ENCODE measurements at regions not wholly inside any gene's neighbourhood (a gene's known extent, or its start where the extent isn't known, plus 50 kb on each side); places are given as distances from the start of the nearest gene placed in this dataset.
"Not testable (repeated sequence)": the region's sequence is repeated elsewhere in the genome, so short reads cannot be mapped to it uniquely, and the experiment has no call there.

DNA sequence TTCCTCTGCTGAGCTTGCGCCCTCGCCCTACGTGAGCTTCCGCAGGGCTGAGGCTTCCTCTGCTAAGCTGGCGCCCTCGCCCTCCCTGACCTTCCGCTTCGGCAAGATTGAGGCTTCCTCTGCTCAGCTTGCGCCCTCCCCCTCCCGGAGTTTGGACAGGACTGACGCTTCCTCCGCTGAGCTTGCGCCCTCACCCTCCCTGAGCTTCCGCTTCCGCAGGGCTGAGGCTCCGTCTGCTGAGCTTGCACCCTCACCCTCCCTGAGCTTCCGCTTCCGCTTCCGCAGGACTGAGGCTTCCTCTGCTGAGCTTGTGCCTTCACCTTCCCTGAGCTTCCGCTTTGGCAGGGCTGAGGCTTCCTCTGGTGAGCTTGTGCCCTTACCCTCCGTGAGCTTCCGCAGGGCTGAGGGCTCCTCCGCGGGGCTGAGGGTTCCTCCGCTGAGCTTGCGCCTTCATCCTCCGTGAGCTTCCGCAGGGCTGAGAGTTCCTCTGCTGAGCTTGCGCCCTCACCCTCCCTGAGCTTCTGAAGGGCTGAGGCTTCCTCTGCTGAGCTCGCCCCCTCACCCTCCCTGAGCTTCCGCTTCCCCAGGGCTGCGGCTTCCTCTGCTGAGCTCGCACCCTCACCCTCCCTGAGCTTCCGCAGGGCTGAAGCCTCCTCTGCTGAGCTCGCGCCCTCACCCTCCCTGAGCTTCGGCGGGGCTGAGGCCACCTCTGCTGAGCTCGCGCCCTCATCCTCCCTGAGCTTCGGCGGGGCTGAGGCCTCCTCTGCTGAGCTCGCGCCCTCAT, 753.6 kb upstream of the TPTE start:
- intact Hi-C loops (cut with micrococcal nuclease): no loop called here
- no peaks in the 10 kb centered on the region for H3K9me3 Mint-ChIP-seq
- no peaks in the 10 kb centered on the region for H3K4me1 Mint-ChIP-seq
- no peaks in the 10 kb centered on the region for H3K27me3 Mint-ChIP-seq
- ChIA-PET CTCF (no interaction called here), POLR2A (no interaction called here)
- TF ChIP-seq, protein P1, sequence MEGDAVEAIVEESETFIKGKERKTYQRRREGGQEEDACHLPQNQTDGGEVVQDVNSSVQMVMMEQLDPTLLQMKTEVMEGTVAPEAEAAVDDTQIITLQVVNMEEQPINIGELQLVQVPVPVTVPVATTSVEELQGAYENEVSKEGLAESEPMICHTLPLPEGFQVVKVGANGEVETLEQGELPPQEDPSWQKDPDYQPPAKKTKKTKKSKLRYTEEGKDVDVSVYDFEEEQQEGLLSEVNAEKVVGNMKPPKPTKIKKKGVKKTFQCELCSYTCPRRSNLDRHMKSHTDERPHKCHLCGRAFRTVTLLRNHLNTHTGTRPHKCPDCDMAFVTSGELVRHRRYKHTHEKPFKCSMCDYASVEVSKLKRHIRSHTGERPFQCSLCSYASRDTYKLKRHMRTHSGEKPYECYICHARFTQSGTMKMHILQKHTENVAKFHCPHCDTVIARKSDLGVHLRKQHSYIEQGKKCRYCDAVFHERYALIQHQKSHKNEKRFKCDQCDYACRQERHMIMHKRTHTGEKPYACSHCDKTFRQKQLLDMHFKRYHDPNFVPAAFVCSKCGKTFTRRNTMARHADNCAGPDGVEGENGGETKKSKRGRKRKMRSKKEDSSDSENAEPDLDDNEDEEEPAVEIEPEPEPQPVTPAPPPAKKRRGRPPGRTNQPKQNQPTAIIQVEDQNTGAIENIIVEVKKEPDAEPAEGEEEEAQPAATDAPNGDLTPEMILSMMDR (IDR thresholded peaks at IDR 0.05): no peak
- no peak overlapping the region for H3K27ac Mint-ChIP-seq
- H3K4me3 Mint-ChIP-seq: no peak overlapping the region
- no peak for DNase-seq
- H3K36me3 Mint-ChIP-seq (ENCODE audit: low read depth): no peaks in the 10 kb centered on the region
- ATAC-seq (ENCODE audit: low read depth): no peak

GRCh38 chr21:9768376-9769130, 752.8 kb upstream of the TPTE start:
- H3K4me1 Mint-ChIP-seq; POLR2A ChIA-PET; intact Hi-C loops (cut with micrococcal nuclease); H3K27me3 Mint-ChIP-seq; H3K36me3 Mint-ChIP-seq (ENCODE audit: low read depth); CTCF ChIA-PET; DNase-seq; ATAC-seq (ENCODE audit: low read depth); H3K27ac Mint-ChIP-seq; H3K4me3 Mint-ChIP-seq; H3K9me3 Mint-ChIP-seq: not testable (repeated sequence)

DNA sequence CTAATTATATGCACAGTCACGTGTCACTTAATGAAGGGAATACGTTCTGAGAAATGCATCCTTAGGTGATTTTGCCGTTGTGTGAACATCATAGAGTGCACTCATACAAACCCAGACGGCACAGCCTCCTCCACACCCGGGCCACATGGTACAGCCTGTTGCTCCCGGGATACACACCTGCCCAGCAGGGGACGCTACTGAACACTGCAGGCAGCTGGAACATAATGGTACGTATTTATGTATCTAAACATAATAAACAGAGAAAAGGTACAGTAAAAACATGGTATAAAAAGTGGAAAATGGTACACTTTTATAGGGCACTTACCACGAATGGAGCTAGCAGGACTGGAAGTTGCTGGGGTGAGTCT, 752.3 kb upstream of the TPTE start:
- H3K9me3 Mint-ChIP-seq; ATAC-seq (ENCODE audit: low read depth); CTCF ChIA-PET; H3K4me1 Mint-ChIP-seq; H3K27ac Mint-ChIP-seq; H3K36me3 Mint-ChIP-seq (ENCODE audit: low read depth); intact Hi-C loops (cut with micrococcal nuclease); H3K27me3 Mint-ChIP-seq; DNase-seq; H3K4me3 Mint-ChIP-seq; POLR2A ChIA-PET: not testable (repeated sequence)

GRCh38 chr21:9769718-9770690, 751.4 kb upstream of the TPTE start:
- H3K4me3 Mint-ChIP-seq; H3K4me1 Mint-ChIP-seq; CTCF ChIA-PET; H3K36me3 Mint-ChIP-seq (ENCODE audit: low read depth); H3K27me3 Mint-ChIP-seq; H3K27ac Mint-ChIP-seq; POLR2A ChIA-PET; intact Hi-C loops (cut with micrococcal nuclease); ATAC-seq (ENCODE audit: low read depth); DNase-seq; H3K9me3 Mint-ChIP-seq: not testable (repeated sequence)

DNA sequence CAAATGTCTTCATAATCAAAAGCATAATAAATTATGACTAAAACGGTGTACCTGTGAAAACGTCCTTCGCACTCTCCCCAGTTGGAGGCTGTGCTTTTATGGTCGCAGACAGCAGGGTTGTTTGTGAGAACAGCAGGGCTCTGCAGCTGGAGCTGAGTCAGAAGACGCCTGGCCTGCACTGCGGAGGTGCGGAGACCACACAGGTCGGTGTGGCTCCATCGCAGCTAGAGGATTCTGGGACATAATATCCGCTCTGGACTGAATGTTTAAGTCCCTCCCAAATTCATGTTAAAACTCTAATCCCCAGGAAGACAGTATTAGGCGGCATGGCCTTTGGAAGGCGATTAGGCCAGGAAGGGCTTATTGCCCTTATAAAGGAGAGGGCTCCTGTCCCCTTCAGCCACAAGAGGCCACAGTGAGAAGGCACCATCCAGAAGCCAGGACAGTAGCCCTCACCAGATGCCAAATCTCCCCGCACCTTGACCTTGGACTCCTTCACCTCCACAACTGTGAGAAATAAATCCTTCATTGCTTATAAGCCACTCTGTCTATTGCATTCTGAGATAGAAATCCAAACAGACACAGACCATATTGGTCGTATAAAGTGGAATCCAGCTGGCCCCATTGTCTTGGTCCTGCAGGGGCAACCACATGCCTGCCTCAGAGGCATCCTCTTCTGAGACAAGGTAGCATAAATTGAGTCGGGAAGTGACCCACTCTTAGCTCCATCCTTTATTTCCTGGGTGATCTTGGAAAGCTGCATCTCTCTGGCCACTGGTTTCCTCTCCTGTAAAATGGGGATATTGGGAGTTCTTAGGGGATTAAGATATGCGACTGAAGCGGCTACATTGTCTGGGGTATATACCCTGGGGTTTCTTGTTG, 749.7 kb upstream of the TPTE start:
- POLR2A ChIA-PET; H3K27me3 Mint-ChIP-seq; ATAC-seq (ENCODE audit: low read depth); intact Hi-C loops (cut with micrococcal nuclease); DNase-seq; H3K27ac Mint-ChIP-seq; H3K4me3 Mint-ChIP-seq; CTCF ChIA-PET; H3K36me3 Mint-ChIP-seq (ENCODE audit: low read depth); H3K4me1 Mint-ChIP-seq: not testable (repeated sequence)
- H3K9me3 Mint-ChIP-seq: peaks cover 13% of the 10 kb centered on the region

- no peaks in the 10 kb centered on the region for H3K27me3 Mint-ChIP-seq
- no peak overlapping the region for H3K4me3 Mint-ChIP-seq
- H3K9me3 Mint-ChIP-seq: peaks cover 15% of the 10 kb centered on the region
- intact Hi-C loops (cut with micrococcal nuclease): no loop called here
- no peaks in the 10 kb centered on the region for H3K4me1 Mint-ChIP-seq
- no peak for ATAC-seq (ENCODE audit: low read depth)
- H3K36me3 Mint-ChIP-seq (ENCODE audit: low read depth): no peaks in the 10 kb centered on the region
- H3K27ac Mint-ChIP-seq: no peak overlapping the region
- TF ChIP-seq, protein P1 (IDR thresholded peaks at IDR 0.05): no peak
- CTCF ChIA-PET: no interaction called here
- no peak for DNase-seq
- POLR2A ChIA-PET: no interaction called here
These were observed 749.1 kb upstream of the TPTE start for GRCh38 chr21:9772348-9772672.

DNA sequence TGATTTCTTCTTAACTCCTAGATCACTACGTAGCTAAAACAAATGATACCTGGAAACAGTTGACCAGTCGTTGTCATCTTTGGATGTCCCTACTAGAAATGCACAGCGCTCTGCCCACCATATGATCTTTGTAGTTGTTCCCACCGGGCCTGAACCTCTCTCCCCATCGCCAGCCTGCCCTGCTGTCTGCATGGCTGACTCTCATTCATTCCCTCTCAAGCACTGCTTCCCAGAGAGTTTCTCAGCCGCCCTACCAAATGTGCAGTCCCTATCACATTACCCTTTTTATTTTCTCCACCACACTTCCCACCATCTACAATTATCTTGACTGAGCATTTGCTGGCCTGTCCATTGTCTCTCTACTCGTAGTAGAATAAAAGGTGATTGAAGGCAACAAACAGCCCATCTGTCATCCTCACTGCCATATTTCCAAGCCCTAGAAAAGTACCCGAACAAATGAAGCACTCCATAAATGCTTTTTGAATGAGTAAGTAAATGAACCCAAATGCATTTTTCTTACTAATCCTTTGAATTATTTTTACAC, 748.4 kb upstream of the TPTE start:
- intact Hi-C loops (cut with micrococcal nuclease); H3K4me3 Mint-ChIP-seq; POLR2A ChIA-PET; H3K4me1 Mint-ChIP-seq; H3K36me3 Mint-ChIP-seq (ENCODE audit: low read depth); H3K27me3 Mint-ChIP-seq; H3K27ac Mint-ChIP-seq; DNase-seq; CTCF ChIA-PET; ATAC-seq (ENCODE audit: low read depth): not testable (repeated sequence)
- peaks cover 17% of the 10 kb centered on the region for H3K9me3 Mint-ChIP-seq
